Gastroesophageal sphincter (tissue), 4 donors: ENCODE measurements at regions not wholly inside any gene's neighbourhood (a gene's known extent, or its start where the extent isn't known, plus 50 kb on each side); places are given as distances from the start of the nearest gene placed in this dataset.

ENCODE experiments used
- ATAC-seq: fragments of 150-250 bp; one replicate; pipeline ENCODE4 v1.9.1; 2016; ENCODE audit warnings: mild to moderate bottlenecking, moderate library complexity
- H3K27ac ChIP-seq, 4 donors: fragments of 200-600 bp; sonication (generic) in 3 of 4; 1 replicate in 3 of 4; 2 replicates in 1 of 4; pipeline ENCODE4 v1.5.1; 2016 to 2019
- H3K27me3 ChIP-seq: fragments of 200-600 bp; sonication (generic); one replicate; pipeline ENCODE4 v1.5.1; 2019
- H3K36me3 ChIP-seq, 2 donors: fragments of 200-600 bp; sonication (generic); one replicate each; pipeline ENCODE4 v1.5.1; 2019; ENCODE audit warnings: control low read depth in 1 of 2
- H3K4me1 ChIP-seq, 3 donors: fragments of 200-600 bp; sonication (generic); 1 replicate in 2 of 3; 2 replicates in 1 of 3; pipeline ENCODE4 v1.5.1; 2016 to 2019; ENCODE audit warnings: control low read depth in 2 of 3
- H3K4me3 ChIP-seq, 2 donors: fragments of 200-600 bp; sonication (generic); one replicate each; pipeline ENCODE4 v1.5.1; 2019; ENCODE audit warnings: mild to moderate bottlenecking in 1 of 2, moderate library complexity in 1 of 2
- H3K9me3 ChIP-seq, 3 donors: fragments of 200-600 bp; sonication (generic); one replicate each; pipeline ENCODE4 v1.5.1; 2017 to 2019; ENCODE audit warnings: control low read depth in 2 of 3
- EP300 ChIP-seq: sonication (generic); formaldehyde crosslinking; IDR thresholded peaks from one replicate; pipeline ENCODE4 v1.6.1; 2017; ENCODE audit warnings: antibody characterized with exemption, mild to moderate bottlenecking
- POLR2A ChIP-seq, 2 donors: fragments of 450-650 bp; IDR thresholded peaks; one replicate each; pipeline ENCODE4 v1.6.1; 2017; ENCODE audit warnings: antibody characterized with exemption in 2 of 2, mild to moderate bottlenecking in 2 of 2, moderate library complexity in 1 of 2
- POLR2AphosphoS5 ChIP-seq: sonication (generic); formaldehyde crosslinking; IDR thresholded peaks from one replicate; pipeline ENCODE4 v1.6.1; 2017; ENCODE audit warnings: antibody characterized with exemption
- WGBS, 2 donors: methylation state at CpG; one replicate each; pipeline ENCODE4 v1.1.5; 2018; ENCODE audit warnings: low coverage in 1 of 2; 5-methylcytosine and 5-hydroxymethylcytosine counted together
- TF ChIP-seq, protein P1 (sequence below), 4 experiments: fragments of 200-600 bp in 2 of 4; fragments of 450-650 bp in 2 of 4; sonication (generic) in 1 of 4; IDR thresholded peaks; one replicate each; pipeline ENCODE4 v1.5.1; 2017 to 2019; ENCODE audit warnings: antibody characterized with exemption in 4 of 4, mild to moderate bottlenecking in 2 of 4, moderate library complexity in 2 of 4

DNA sequence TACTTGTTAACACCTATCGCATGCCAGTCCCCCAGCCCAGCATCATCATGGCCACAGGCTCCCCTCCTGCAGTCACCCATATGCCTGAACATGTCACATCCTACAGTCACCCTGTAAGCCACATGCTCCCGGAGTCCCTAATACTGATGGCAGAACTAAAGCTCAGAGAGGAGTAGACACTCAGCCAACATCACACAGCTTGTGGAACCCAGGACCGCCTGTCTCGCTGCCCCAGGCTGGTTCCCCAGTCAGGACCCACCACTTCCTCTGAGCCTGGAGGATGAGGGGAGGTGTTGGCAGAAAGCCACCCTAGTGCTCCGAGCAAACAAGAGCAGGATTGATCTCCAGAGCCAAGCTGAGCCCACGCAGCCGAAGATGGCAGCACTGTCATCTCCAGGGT is 85.0 kb upstream of the MYL10 start:
- Histone ChIP-seq H3K4me3 (no peak overlapping the region), H3K27me3 (no peaks in the 10 kb centered on the region), H3K27ac (no peak overlapping the region), H3K9me3 (no peaks in the 10 kb centered on the region), H3K36me3 (no peaks in the 10 kb centered on the region), H3K4me1 (no peaks in the 10 kb centered on the region)
- no peak for ATAC-seq
- TF ChIP-seq EP300, result no peak
- no peak for TF ChIP-seq POLR2AphosphoS5
- TF ChIP-seq, protein P1, sequence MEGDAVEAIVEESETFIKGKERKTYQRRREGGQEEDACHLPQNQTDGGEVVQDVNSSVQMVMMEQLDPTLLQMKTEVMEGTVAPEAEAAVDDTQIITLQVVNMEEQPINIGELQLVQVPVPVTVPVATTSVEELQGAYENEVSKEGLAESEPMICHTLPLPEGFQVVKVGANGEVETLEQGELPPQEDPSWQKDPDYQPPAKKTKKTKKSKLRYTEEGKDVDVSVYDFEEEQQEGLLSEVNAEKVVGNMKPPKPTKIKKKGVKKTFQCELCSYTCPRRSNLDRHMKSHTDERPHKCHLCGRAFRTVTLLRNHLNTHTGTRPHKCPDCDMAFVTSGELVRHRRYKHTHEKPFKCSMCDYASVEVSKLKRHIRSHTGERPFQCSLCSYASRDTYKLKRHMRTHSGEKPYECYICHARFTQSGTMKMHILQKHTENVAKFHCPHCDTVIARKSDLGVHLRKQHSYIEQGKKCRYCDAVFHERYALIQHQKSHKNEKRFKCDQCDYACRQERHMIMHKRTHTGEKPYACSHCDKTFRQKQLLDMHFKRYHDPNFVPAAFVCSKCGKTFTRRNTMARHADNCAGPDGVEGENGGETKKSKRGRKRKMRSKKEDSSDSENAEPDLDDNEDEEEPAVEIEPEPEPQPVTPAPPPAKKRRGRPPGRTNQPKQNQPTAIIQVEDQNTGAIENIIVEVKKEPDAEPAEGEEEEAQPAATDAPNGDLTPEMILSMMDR (IDR thresholded peaks at IDR 0.05), result no peak
- TF ChIP-seq POLR2A (IDR thresholded peaks at IDR 0.05), result no peak
- 70 to 100% methylated on average over 1 to 4 of the region's 7 CpGs for WGBS, 2 donors

DNA sequence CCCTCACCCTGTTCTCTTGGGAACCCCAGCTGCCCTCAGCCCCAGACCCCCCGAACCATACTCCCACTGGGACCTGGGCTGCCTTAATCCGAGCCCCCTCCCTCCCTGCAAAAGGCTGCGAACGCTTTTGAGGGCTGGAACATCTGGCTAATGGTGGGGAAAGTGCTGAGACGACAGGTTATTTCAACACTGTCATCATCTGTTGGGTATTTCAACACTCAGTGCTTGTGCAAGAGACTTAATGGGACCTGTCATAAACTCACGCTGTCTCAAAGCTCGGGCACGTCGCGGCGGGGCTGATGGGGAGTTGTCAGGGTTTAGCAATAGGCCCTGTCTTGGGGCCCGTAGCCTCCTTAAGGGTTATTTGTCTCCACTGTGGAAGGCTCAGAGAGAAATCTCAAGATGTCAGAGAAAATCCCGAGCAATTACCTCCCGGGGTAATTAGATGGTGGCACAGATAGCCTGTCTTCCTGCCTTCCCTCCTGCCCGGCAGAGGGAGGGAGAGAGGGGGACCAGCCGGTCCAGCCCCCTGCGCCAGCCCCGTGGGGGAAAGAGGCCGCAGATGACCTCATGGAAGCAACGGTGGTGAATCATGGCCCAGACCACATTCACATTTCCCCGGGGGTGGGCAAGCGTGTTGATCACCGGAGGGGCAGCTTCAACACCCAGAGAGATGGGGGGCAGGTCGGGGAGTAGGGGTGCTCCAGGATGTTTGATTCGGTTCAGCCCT is 88.7 kb upstream of the MYL10 start:
- ATAC-seq, result peak; percentile 83
- Histone ChIP-seq H3K27ac (no peak overlapping the region), H3K9me3 (no peaks in the 10 kb centered on the region), H3K4me3 (no peak overlapping the region), H3K4me1 (peaks cover 0 to 12% (median 0%) of the 10 kb centered on the region in 3 donors), H3K36me3 (no peaks in the 10 kb centered on the region), H3K27me3 (no peaks in the 10 kb centered on the region)
- no CpG with 5 or more reads among the region's 25 CpGs for WGBS, 2 donors
- no peak for TF ChIP-seq POLR2A (IDR thresholded peaks at IDR 0.05)
- TF ChIP-seq POLR2AphosphoS5, result peak; percentile 80

DNA sequence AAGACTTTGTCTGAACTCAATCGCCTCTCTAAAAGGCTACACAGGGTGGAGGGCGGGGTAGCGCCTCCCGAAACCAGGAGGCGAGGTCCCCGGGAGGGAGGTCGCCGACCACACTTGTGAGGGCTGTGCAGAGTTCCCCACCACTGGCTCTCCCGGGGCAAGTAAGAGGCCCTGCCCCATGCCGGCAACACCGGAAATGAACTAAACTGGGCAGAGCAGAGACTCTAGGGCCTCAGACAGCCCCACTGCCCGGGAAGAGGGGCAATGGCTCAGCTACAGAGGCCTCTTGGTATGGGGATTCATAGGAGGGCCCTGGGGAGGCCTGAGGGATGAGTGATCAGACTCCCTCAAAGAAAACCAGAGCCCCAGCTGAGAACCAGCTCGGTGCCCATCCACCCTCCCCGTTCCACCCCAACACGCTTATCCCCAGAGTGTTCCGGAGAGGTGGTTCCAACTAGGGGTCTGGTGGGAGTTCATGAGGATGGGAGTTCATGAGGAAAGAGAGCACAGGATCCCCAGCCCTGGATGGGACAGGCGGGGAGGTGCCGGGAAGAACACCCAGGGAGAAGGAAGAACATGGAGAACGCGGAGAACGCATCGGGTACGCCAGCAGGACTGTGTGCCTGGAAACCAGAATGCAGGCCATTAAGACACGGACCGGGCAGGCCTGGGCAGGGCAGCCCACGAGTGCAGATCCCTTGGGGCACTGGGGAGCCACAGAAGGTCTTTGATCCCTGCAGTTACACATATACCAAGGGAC is 89.4 kb upstream of the MYL10 start:
- TF ChIP-seq EP300 (no peak), POLR2A (IDR thresholded peaks at IDR 0.05) (no peak), POLR2AphosphoS5 (no peak)
- TF ChIP-seq, protein P1 (IDR thresholded peaks at IDR 0.05), result no peak
- H3K9me3 ChIP-seq, result no peaks in the 10 kb centered on the region
- WGBS, 2 donors, result 92 to 93% methylated on average over 3 to 12 of the region's 26 CpGs
- H3K27ac ChIP-seq, result no peak overlapping the region
- H3K4me1 ChIP-seq, result peaks cover 0 to 14% (median 0%) of the 10 kb centered on the region in 3 donors
- ATAC-seq, result no peak
- H3K4me3 ChIP-seq, result no peak overlapping the region
- H3K27me3 ChIP-seq, result no peaks in the 10 kb centered on the region
- H3K36me3 ChIP-seq, result no peaks in the 10 kb centered on the region

DNA sequence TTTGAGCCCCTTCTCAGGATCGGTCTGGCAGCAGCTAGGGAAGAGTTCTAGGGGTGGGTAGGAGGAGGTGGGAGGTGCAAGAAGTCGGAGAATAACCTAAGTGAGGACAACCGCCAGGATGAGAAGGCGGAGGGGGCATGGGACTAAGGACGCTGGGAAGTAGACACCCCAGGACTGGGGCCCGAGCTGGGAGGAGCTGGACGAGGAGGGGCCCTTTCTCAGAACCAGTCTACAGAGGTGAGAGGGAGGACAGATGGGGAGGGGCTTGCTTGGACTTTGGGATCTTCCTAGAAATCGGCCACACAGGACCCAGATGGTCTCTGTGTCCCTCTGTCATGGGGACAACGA is 90.0 kb upstream of the MYL10 start:
- Histone ChIP-seq H3K27me3 (no peaks in the 10 kb centered on the region), H3K9me3 (peaks cover 0 to 4% (median 0%) of the 10 kb centered on the region in 3 donors), H3K27ac (no peak overlapping the region), H3K4me3 (no peak overlapping the region), H3K36me3 (no peaks in the 10 kb centered on the region), H3K4me1 (peaks cover 0 to 14% (median 0%) of the 10 kb centered on the region in 3 donors)
- 80% methylated on average over 7 of the region's 9 CpGs; no CpG with 5 or more reads in 1 of the 2 donors for WGBS, 2 donors
- no peak for TF ChIP-seq EP300
- TF ChIP-seq, protein P1 (IDR thresholded peaks at IDR 0.05), result no peak
- no peak for TF ChIP-seq POLR2AphosphoS5
- no peak for TF ChIP-seq POLR2A (IDR thresholded peaks at IDR 0.05)
- ATAC-seq, result no peak

DNA sequence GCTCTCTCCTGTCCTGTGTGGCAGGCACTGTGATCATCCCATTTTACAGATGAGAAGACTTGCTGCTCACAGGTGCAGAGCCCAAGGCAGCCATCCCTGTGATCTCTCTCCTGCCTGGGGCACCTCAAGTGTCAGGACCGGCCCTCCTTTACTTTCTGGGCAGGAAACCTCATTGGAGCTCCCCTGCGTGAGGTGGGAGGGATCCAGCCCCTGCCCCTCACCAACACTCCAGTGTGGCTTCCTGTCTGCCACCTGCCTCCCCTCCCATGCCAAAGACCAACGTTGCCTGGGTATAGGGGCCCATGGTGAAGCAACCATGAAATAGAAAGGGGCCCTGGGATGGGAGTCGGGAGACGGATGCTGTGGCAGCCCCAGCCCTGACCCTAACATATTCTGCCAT is 91.2 kb upstream of the MYL10 start:
- TF ChIP-seq EP300 (no peak), POLR2A (IDR thresholded peaks at IDR 0.05) (no peak), POLR2AphosphoS5 (no peak)
- TF ChIP-seq, protein P1 (IDR thresholded peaks at IDR 0.05), result no peak
- no peak overlapping the region for H3K27ac ChIP-seq
- no peak overlapping the region for H3K4me3 ChIP-seq
- H3K4me1 ChIP-seq, result peaks cover 0 to 14% (median 0%) of the 10 kb centered on the region in 3 donors
- no peak for ATAC-seq
- no peaks in the 10 kb centered on the region for H3K36me3 ChIP-seq
- WGBS, 2 donors, result 74 to 100% methylated on average over 2 to 4 of the region's 5 CpGs
- peaks cover 0 to 4% (median 0%) of the 10 kb centered on the region in 3 donors for H3K9me3 ChIP-seq
- H3K27me3 ChIP-seq, result no peaks in the 10 kb centered on the region
